Hepatocyte (in vitro differentiated cells): ENCODE measurements at regions not wholly inside any gene's neighbourhood (a gene's known extent, or its start where the extent isn't known, plus 50 kb on each side); places are given as distances from the start of the nearest gene placed in this dataset.

ENCODE experiments used
- CTCF ChIP-seq: fragments of 200-600 bp; sonication (generic); IDR thresholded peaks from 2 replicates; pipeline ENCODE4 v1.5.1; 2016; ENCODE audit warnings: antibody characterized with exemption, mild to moderate bottlenecking; ENCODE audit not compliant: poor library complexity
- EZH2 ChIP-seq: fragments of 200-600 bp; sonication (generic); IDR thresholded peaks from 2 replicates; pipeline ENCODE4 v1.6.1; 2016; ENCODE audit warnings: antibody characterized with exemption, mild to moderate bottlenecking, borderline replicate concordance
- EZH2phosphoT487 ChIP-seq: fragments of 200-600 bp; sonication (generic); IDR thresholded peaks from one replicate; pipeline ENCODE4 v1.6.1; 2018; ENCODE audit warnings: antibody characterized with exemption, mild to moderate bottlenecking, low read depth, moderate library complexity; ENCODE audit not compliant: unreplicated experiment, severe bottlenecking

- no peak for TF ChIP-seq CTCF
- TF ChIP-seq EZH2phosphoT487, result no peak
- TF ChIP-seq EZH2, result no peak
Measured at GRCh38 chr4:58303456-58303855, 1193.3 kb upstream of the IGFBP7 start.
